H1 (cell line): ENCODE measurements at regions not wholly inside any gene's neighbourhood (a gene's known extent, or its start where the extent isn't known, plus 50 kb on each side); places are given as distances from the start of the nearest gene placed in this dataset.

ENCODE experiments used
- CTCF ChIA-PET: fragments of 300-600 bp; sonication (Branson Sonifier 250); formaldehyde crosslinking; loops from one replicate; lab custom pipeline; 2021; ENCODE audit not compliant: partially characterized antibody; lab: Charles Lee
- POLR2A ChIA-PET: fragments of 300-600 bp; sonication (Branson Sonifier 250); formaldehyde crosslinking; loops from one replicate; lab custom pipeline; 2021; ENCODE audit warnings: inconsistent platforms; ENCODE audit not compliant: partially characterized antibody; lab: Charles Lee
- DNase-seq, 2 experiments: peaks; one replicate each; pipeline versions ENCODE4 v3.0.0 to v3.0.0-alpha.2; 2010 to 2022; ENCODE audit warnings: low spot score in 2 of 2, low read depth in 1 of 2, mixed read lengths in 1 of 2
- FAIRE-seq: peaks from 2 replicates; lab custom pipeline; 2011; peaks lifted over from hg19 to GRCh38; lab: Jason Lieb, UNC
- H2AFZ ChIP-seq: 2 replicates; pipeline ENCODE4 v1.8.1; 2012; ENCODE audit warnings: low read length, inconsistent platforms
- H2AK5ac ChIP-seq: 2 replicates; pipeline ENCODE4 v1.6.1; 2013; ENCODE audit warnings: low read depth, low read length
- H2BK120ac ChIP-seq: replicated peaks from 2 replicates; pipeline ENCODE3; 2013; ENCODE audit warnings: low read depth, low read length, inconsistent platforms
- H2BK12ac ChIP-seq: 2 replicates; pipeline ENCODE4 v1.6.1; 2013; ENCODE audit warnings: low read depth, low read length
- H2BK15ac ChIP-seq: 2 replicates; pipeline ENCODE4 v1.6.1; 2013; ENCODE audit warnings: low read length
- H2BK20ac ChIP-seq: 2 replicates; pipeline ENCODE4 v1.6.1; 2013; ENCODE audit warnings: low read length
- H2BK5ac ChIP-seq: 2 replicates; pipeline ENCODE4 v1.6.1; 2013; ENCODE audit warnings: low read depth, low read length
- H3K14ac ChIP-seq: 2 replicates; pipeline ENCODE4 v1.6.1; 2013; ENCODE audit warnings: inconsistent platforms; ENCODE audit not compliant: insufficient read length
- H3K18ac ChIP-seq: 2 replicates; pipeline ENCODE4 v1.6.1; 2013; ENCODE audit warnings: low read length; ENCODE audit errors: extremely low read depth
- H3K23ac ChIP-seq: 2 replicates; pipeline ENCODE4 v1.6.1; 2013; ENCODE audit warnings: inconsistent platforms; ENCODE audit not compliant: insufficient read length
- H3K23me2 ChIP-seq: 2 replicates; pipeline ENCODE4 v1.6.1; 2013; ENCODE audit warnings: low read depth, low read length
- H3K27ac ChIP-seq: 2 replicates; pipeline ENCODE4 v1.6.1; 2011; ENCODE audit warnings: low read depth, low read length, inconsistent platforms
- H3K27me3 ChIP-seq, 4 experiments: replicated peaks in 1 of 4; 1 replicate in 1 of 4; 2 replicates in 3 of 4; pipeline versions ENCODE4 v1.6.1 to v1.8.1; 2011 to 2013; ENCODE audit warnings: low read length in 3 of 4, mild to moderate bottlenecking in 3 of 4, inconsistent platforms in 2 of 4, mixed read lengths in 2 of 4, moderate library complexity in 1 of 4; ENCODE audit not compliant: control insufficient read depth in 3 of 4, insufficient read depth in 3 of 4; ENCODE audit errors: extremely low read depth in 1 of 4
- H3K36me3 ChIP-seq, 4 experiments: 2 replicates each; pipeline versions ENCODE4 v1.6.1 to v1.8.1; 2011 to 2013; ENCODE audit warnings: mild to moderate bottlenecking in 4 of 4, low read length in 3 of 4, moderate library complexity in 2 of 4, control low read depth in 1 of 4, inconsistent platforms in 1 of 4; ENCODE audit not compliant: insufficient read depth in 4 of 4, control insufficient read depth in 2 of 4
- H3K4ac ChIP-seq: replicated peaks from 2 replicates; pipeline ENCODE3; 2013; ENCODE audit warnings: low read length, low read depth, mixed read lengths, inconsistent platforms; ENCODE audit not compliant: insufficient read length
- H3K4me1 ChIP-seq, 4 experiments: replicated peaks in 1 of 4; 1 replicate in 1 of 4; 2 replicates in 3 of 4; pipeline versions ENCODE4 v1.6.1 to v1.8.1; 2011 to 2013; ENCODE audit warnings: low read length in 3 of 4, inconsistent platforms in 2 of 4, mixed read lengths in 1 of 4; ENCODE audit not compliant: insufficient read depth in 4 of 4, control insufficient read depth in 3 of 4
- H3K4me2 ChIP-seq, 2 experiments: 2 replicates each; pipeline versions ENCODE4 v1.6.1 to v1.8.1; 2011 to 2013; ENCODE audit warnings: low read depth in 2 of 2, low read length in 2 of 2, control low read depth in 1 of 2, inconsistent platforms in 1 of 2, mild to moderate bottlenecking in 1 of 2; ENCODE audit not compliant: insufficient read depth in 1 of 2
- H3K4me3 ChIP-seq, 4 experiments: fragments of 200-600, 300-600 bp in 1 of 4; sonication (generic), shearing (Covaris generic), sonication (Bioruptor Twin) in 1 of 4; 2 replicates each; pipeline versions ENCODE4 v1.5.1 to v1.8.1; 2011 to 2016; ENCODE audit warnings: low read length in 4 of 4, low read depth in 3 of 4, control low read depth in 2 of 4, inconsistent platforms in 2 of 4, mild to moderate bottlenecking in 2 of 4, mixed read lengths in 1 of 4, moderate library complexity in 1 of 4; ENCODE audit not compliant: insufficient read depth in 2 of 4; ENCODE audit errors: extremely low read depth in 1 of 4
- H3K56ac ChIP-seq: replicated peaks from 2 replicates; pipeline ENCODE3; 2013; ENCODE audit warnings: low read depth, mild to moderate bottlenecking, mixed read lengths, low read length, inconsistent platforms; ENCODE audit not compliant: insufficient read length
- H3K79me1 ChIP-seq: 2 replicates; pipeline ENCODE4 v1.6.1; 2013; ENCODE audit warnings: low read depth, low read length, control low read depth
- H3K79me2 ChIP-seq, 2 experiments: 2 replicates each; pipeline versions ENCODE4 v1.6.1 to v1.8.1; 2012 to 2013; ENCODE audit warnings: low read length in 2 of 2, mild to moderate bottlenecking in 2 of 2, inconsistent platforms in 1 of 2; ENCODE audit not compliant: insufficient read depth in 2 of 2, control insufficient read depth in 1 of 2
- H3K9ac ChIP-seq, 4 experiments: replicated peaks in 1 of 4; 1 replicate in 1 of 4; 2 replicates in 3 of 4; pipeline versions ENCODE4 v1.6.1 to v1.8.1; 2011 to 2013; ENCODE audit warnings: low read depth in 3 of 4, low read length in 3 of 4, control low read depth in 2 of 4, mild to moderate bottlenecking in 2 of 4, moderate library complexity in 2 of 4, inconsistent platforms in 1 of 4; ENCODE audit errors: extremely low read depth in 1 of 4
- H3K9me3 ChIP-seq, 2 experiments: 2 replicates each; pipeline versions ENCODE4 v1.6.1 to v1.8.1; 2012 to 2013; ENCODE audit warnings: mild to moderate bottlenecking in 2 of 2, moderate library complexity in 2 of 2, control low read depth in 1 of 2, inconsistent platforms in 1 of 2, low read depth in 1 of 2, low read length in 1 of 2, mixed read lengths in 1 of 2; ENCODE audit not compliant: insufficient read depth in 2 of 2
- H4K20me1 ChIP-seq, 2 experiments: replicated peaks in 1 of 2; 2 replicates each; pipeline versions ENCODE3 to v1.8.1; 2011 to 2013; ENCODE audit warnings: inconsistent platforms in 2 of 2, low read length in 2 of 2, mild to moderate bottlenecking in 1 of 2; ENCODE audit not compliant: insufficient read depth in 2 of 2, control insufficient read depth in 1 of 2
- H4K5ac ChIP-seq: 2 replicates; pipeline ENCODE4 v1.6.1; 2013; ENCODE audit warnings: low read length, low read depth, mixed read lengths, inconsistent platforms; ENCODE audit not compliant: insufficient read length
- H4K8ac ChIP-seq: 2 replicates; pipeline ENCODE4 v1.8.0; 2013; ENCODE audit warnings: mild to moderate bottlenecking, moderate library complexity, low read length, inconsistent platforms; ENCODE audit not compliant: insufficient read depth; ENCODE audit errors: extremely low read depth
- H4K91ac ChIP-seq: replicated peaks from 2 replicates; pipeline ENCODE3; 2013; ENCODE audit warnings: low read length, mixed read lengths, inconsistent platforms; ENCODE audit not compliant: insufficient read length
- BACH1 ChIP-seq: IDR thresholded peaks from 2 replicates; pipeline ENCODE4 v1.6.1; 2012; ENCODE audit warnings: low read length, improper control_type of control experiment
- CEBPB ChIP-seq: IDR thresholded peaks from 2 replicates; pipeline ENCODE4 v1.6.1; 2012; ENCODE audit warnings: low read depth, low read length

- Histone ChIP-seq H3K14ac (no peak overlapping the region), H3K9me3 (no peaks in the 10 kb centered on the region), H2AK5ac (no peak overlapping the region), H3K23ac (no peak overlapping the region), H3K4ac (no peak overlapping the region), H4K20me1 (no peaks in the 10 kb centered on the region), H2BK15ac (no peak overlapping the region), H2BK5ac (no peak overlapping the region), H2BK12ac (no peak overlapping the region), H3K56ac (no peak overlapping the region), H3K79me1 (no peaks in the 10 kb centered on the region), H3K27ac (no peak overlapping the region), H3K23me2 (no peaks in the 10 kb centered on the region), H3K27me3 (no peaks in the 10 kb centered on the region), H3K4me2 (no peak overlapping the region), H2AFZ (no peak overlapping the region), H4K5ac (no peak overlapping the region), H3K4me3 (no peak overlapping the region), H3K18ac (no peak overlapping the region), H3K79me2 (no peaks in the 10 kb centered on the region), H2BK120ac (no peak overlapping the region), H2BK20ac (no peak overlapping the region), H3K9ac (no peak overlapping the region), H4K91ac (no peak overlapping the region), H4K8ac (no peak overlapping the region), H3K4me1 (no peaks in the 10 kb centered on the region), H3K36me3 (no peaks in the 10 kb centered on the region)
- TF ChIP-seq CEBPB = peak; percentile 66; the same call in 1 of the 2 replicates
- TF ChIP-seq BACH1 = no peak
- CTCF ChIA-PET = interaction anchor here (0.7 to 2.8 kb wide), 12 partner anchors 9 to 501 kb away, joined by 3 to 17 read pairs (median 4); no protein-coding TSS in a partner anchor
- POLR2A ChIA-PET = no interaction called here
- FAIRE-seq (no peak), DNase-seq (no peak)
These were observed 149.9 kb upstream of the FUT9 start for GRCh38 chr6:95865857-95866256.
